Ectodermal cell (in vitro differentiated cells): ENCODE measurements at regions not wholly inside any gene's neighbourhood (a gene's known extent, or its start where the extent isn't known, plus 50 kb on each side); places are given as distances from the start of the nearest gene placed in this dataset.

ENCODE experiments used
- H3K27ac ChIP-seq: 2 replicates; pipeline ENCODE4 v1.7.0; 2013; ENCODE audit warnings: mild to moderate bottlenecking, low read depth, low read length; ENCODE audit not compliant: insufficient read depth, poor library complexity, severe bottlenecking
- H3K27me3 ChIP-seq: 2 replicates; pipeline ENCODE4 v1.7.0; 2013; ENCODE audit warnings: mild to moderate bottlenecking, low read length; ENCODE audit not compliant: insufficient read depth, control insufficient read depth, poor library complexity, severe bottlenecking
- H3K36me3 ChIP-seq: one replicate; pipeline ENCODE4 v1.7.0; 2013; ENCODE audit warnings: low read length; ENCODE audit not compliant: control insufficient read depth, insufficient read depth
- H3K4me1 ChIP-seq: one replicate; pipeline ENCODE4 v1.7.0; 2013; ENCODE audit warnings: low read length; ENCODE audit not compliant: control insufficient read depth, insufficient read depth
- H3K4me3 ChIP-seq: 2 replicates; pipeline ENCODE4 v1.7.0; 2013; ENCODE audit warnings: low read depth, low read length, control low read depth; ENCODE audit not compliant: insufficient read depth
- H3K9me3 ChIP-seq: 2 replicates; pipeline ENCODE4 v1.7.0; 2013; ENCODE audit warnings: mild to moderate bottlenecking, low read length, moderate library complexity; ENCODE audit not compliant: control insufficient read depth
- WGBS, 2 experiments: methylation state at CpG; one replicate each; pipeline ENCODE4 v1.1.7; 2013; ENCODE audit warnings: missing lambda C conversion rate in 2 of 2; 5-methylcytosine and 5-hydroxymethylcytosine counted together

DNA sequence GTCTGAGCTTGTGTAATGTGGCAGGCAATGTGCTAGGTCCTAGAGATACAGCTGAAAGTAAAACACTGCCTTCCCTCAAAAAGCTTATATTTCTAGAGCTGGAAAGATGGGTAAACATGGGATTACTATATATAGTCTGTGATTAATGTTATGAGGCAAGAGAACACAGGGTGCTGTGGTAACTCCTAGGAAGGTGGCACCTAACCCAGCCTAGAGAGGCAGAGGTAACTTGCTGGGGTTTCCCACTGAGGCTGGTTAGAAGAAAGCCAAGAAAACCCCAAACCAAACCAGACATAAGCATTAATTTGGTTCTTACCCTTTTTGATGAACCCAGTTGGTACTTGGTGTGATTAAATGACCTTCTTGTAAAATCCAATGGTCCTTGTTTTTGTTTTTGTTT, 315.0 kb downstream of the PPP1R2C start:
- no peak overlapping the region for H3K27ac ChIP-seq
- no peak overlapping the region for H3K4me3 ChIP-seq
- H3K27me3 ChIP-seq, result no peaks in the 10 kb centered on the region
- no peaks in the 10 kb centered on the region for H3K9me3 ChIP-seq
- no peaks in the 10 kb centered on the region for H3K36me3 ChIP-seq
- no peaks in the 10 kb centered on the region for H3K4me1 ChIP-seq

- Histone ChIP-seq H3K27me3 (no peaks in the 10 kb centered on the region), H3K9me3 (no peaks in the 10 kb centered on the region), H3K27ac (no peak overlapping the region), H3K36me3 (no peaks in the 10 kb centered on the region), H3K4me1 (no peaks in the 10 kb centered on the region), H3K4me3 (no peak overlapping the region)
- 90 to 92% methylated on average over 4 of the region's 4 CpGs for WGBS, 2 experiments
Observed at GRCh38 chrX:42460706-42461105, 317.3 kb downstream of the PPP1R2C start.

- Histone ChIP-seq H3K9me3 (no peaks in the 10 kb centered on the region), H3K27ac (no peak overlapping the region), H3K4me3 (no peak overlapping the region), H3K36me3 (no peaks in the 10 kb centered on the region), H3K27me3 (no peaks in the 10 kb centered on the region), H3K4me1 (no peaks in the 10 kb centered on the region)
Observed at GRCh38 chrX:42459735-42460134, 318.2 kb downstream of the PPP1R2C start.

DNA sequence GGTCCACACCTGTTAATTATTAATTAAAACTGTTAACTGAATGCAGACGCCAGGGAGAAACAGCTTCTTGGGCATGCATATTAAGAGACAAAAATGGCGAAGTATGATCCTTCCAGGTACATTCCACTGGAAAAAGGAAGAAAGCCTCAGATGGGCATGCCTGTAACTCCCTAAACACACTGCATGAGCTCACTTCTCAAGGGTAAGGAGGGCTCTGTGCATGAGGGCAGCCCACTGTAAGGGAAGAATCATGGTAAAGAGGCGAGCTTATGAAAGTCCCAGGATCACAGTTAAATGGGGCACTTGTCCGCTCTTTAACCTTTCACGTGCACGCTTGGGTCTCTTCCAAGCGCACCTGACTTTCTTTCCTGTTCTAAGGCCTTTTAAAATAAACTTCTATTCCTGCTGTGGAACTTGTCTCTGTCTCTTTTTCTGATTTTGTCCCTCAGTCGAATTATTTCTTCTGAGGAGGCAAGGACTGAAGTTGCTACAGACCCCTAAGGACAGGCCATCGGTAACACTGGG, 321.7 kb downstream of the PPP1R2C start:
- Histone ChIP-seq H3K36me3 (no peaks in the 10 kb centered on the region), H3K4me1 (no peaks in the 10 kb centered on the region), H3K27ac (no peak overlapping the region), H3K9me3 (no peaks in the 10 kb centered on the region), H3K4me3 (no peak overlapping the region), H3K27me3 (no peaks in the 10 kb centered on the region)
- WGBS, 2 experiments, result 95 to 97% methylated on average over 8 of the region's 9 CpGs

- H3K4me3 ChIP-seq, result no peak overlapping the region
- no peaks in the 10 kb centered on the region for H3K27me3 ChIP-seq
- H3K9me3 ChIP-seq, result no peaks in the 10 kb centered on the region
- H3K36me3 ChIP-seq, result no peaks in the 10 kb centered on the region
- no peak overlapping the region for H3K27ac ChIP-seq
- no peaks in the 10 kb centered on the region for H3K4me1 ChIP-seq
Observed at GRCh38 chrX:42450228-42450627, 327.7 kb downstream of the PPP1R2C start.

DNA sequence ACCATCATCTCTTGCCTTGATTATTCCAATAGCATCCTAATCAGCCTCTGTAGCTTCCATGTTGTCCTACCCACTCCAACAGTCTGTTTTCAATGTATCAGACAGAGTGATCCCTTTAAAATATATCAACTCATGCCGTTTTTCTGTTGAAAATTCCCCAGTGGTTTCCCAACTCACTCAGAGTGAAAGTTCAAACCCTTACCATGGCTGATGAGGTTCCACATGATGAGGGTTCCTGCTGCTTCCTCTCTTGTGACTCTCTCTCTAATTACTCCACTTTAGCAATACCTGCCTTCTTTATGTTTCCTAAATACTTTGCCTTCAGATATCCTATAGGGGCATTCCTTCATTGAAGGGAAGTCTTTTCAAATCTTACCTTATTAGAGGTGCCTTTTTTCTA, 334.7 kb downstream of the PPP1R2C start:
- Histone ChIP-seq H3K4me1 (no peaks in the 10 kb centered on the region), H3K27me3 (no peaks in the 10 kb centered on the region), H3K27ac (no peak overlapping the region), H3K4me3 (no peak overlapping the region), H3K36me3 (no peaks in the 10 kb centered on the region), H3K9me3 (no peaks in the 10 kb centered on the region)
- 92 to 96% methylated on average over 1 of the region's 1 CpG for WGBS, 2 experiments

GRCh38 chrX:42442745-42443144, 335.2 kb downstream of the PPP1R2C start:
- Histone ChIP-seq H3K27me3 (no peaks in the 10 kb centered on the region), H3K4me1 (no peaks in the 10 kb centered on the region), H3K27ac (no peak overlapping the region), H3K36me3 (no peaks in the 10 kb centered on the region), H3K9me3 (no peaks in the 10 kb centered on the region), H3K4me3 (no peak overlapping the region)

- H3K4me3 ChIP-seq, result no peak overlapping the region
- H3K9me3 ChIP-seq, result no peaks in the 10 kb centered on the region
- H3K36me3 ChIP-seq, result no peaks in the 10 kb centered on the region
- no peaks in the 10 kb centered on the region for H3K27me3 ChIP-seq
- no peak overlapping the region for H3K27ac ChIP-seq
- WGBS, 2 experiments, result 96 to 100% methylated on average over 1 of the region's 1 CpG
- H3K4me1 ChIP-seq, result no peaks in the 10 kb centered on the region
Observed at GRCh38 chrX:42437211-42437610, 340.8 kb downstream of the PPP1R2C start.

- Histone ChIP-seq H3K27me3 (no peaks in the 10 kb centered on the region), H3K4me3 (no peak overlapping the region)
- WGBS, 2 experiments, result 83 to 92% methylated on average over 4 of the region's 4 CpGs
Observed at GRCh38 chrX:42434458-42435166, 343.4 kb downstream of the PPP1R2C start.

GRCh38 chrX:42432552-42432951, 345.4 kb downstream of the PPP1R2C start:
- Histone ChIP-seq H3K4me3 (no peak overlapping the region), H3K4me1 (no peaks in the 10 kb centered on the region), H3K27ac (no peak overlapping the region), H3K36me3 (no peaks in the 10 kb centered on the region), H3K9me3 (no peaks in the 10 kb centered on the region), H3K27me3 (no peaks in the 10 kb centered on the region)
- no CpG with 5 or more reads among the region's 2 CpGs for WGBS, 2 experiments

More at GRCh38 chrX:42434458-42435166, 343.4 kb downstream of the PPP1R2C start:
- Histone ChIP-seq H3K36me3 (no peaks in the 10 kb centered on the region), H3K9me3 (no peaks in the 10 kb centered on the region), H3K27ac (no peak overlapping the region), H3K4me1 (no peaks in the 10 kb centered on the region)

DNA sequence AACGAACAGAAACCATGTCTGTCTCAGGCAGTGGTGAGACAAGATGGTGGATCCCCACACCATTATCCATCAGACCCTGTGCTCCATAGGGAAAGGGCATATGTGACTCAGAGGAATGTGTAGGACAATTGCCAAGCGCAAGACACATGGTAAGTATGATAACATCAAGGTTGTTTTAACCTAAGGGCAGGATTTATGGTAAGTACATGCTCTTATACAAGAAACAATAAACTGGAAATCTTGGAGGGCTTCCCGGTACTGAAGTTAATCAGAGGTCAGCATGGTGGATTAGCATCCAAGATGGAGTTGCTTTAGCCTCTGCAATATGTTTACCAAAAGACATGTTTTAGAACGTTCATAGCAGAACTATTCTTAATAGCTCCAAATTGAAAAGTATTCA, 355.0 kb downstream of the PPP1R2C start:
- H3K9me3 ChIP-seq, result no peaks in the 10 kb centered on the region
- H3K36me3 ChIP-seq, result no peaks in the 10 kb centered on the region
- H3K4me3 ChIP-seq, result no peak overlapping the region
- no peak overlapping the region for H3K27ac ChIP-seq
- no peaks in the 10 kb centered on the region for H3K4me1 ChIP-seq
- H3K27me3 ChIP-seq, result no peaks in the 10 kb centered on the region
- 98 to 100% methylated on average over 2 to 4 of the region's 4 CpGs for WGBS, 2 experiments
